ENCODE measurements at regions not wholly inside any gene's neighbourhood (a gene's known extent, or its start where the extent isn't known, plus 50 kb on each side); places are given as distances from the start of the nearest gene placed in this dataset.

DNA sequence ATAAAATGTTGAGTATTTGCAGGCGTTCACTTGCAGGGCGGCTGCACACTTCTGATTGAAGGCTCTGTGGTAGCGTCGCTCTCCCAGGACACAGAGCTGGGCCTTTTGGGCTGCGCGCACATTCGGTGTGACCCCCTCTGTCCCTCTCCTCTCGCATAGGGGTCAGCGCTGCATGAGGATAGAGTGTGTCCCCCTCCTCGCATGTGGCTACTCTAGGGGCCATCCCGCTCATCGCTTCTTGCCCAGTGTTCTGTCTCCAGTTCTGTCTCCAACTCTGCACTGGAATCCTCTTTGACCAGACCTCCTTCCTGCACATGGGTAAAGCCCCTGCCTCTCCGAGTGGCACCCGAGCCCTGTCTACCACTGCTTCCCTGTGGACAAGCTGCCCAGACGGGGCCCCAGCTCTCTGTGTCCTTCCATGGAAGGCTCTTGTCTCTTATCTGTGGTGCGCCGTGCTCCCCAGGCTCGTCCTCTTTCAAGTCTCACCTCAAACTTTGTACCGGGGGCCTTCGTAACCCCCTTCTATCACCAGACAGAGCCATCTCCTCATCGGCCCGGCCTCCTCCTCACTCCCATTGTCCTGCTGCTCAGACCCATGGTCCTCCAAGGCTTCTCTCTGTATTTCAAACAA is 278.0 kb upstream of the HDAC4 start:
- H3K27me3 ChIP-seq (replicated peaks in 1 of 2; ENCODE audit: control insufficient read depth in 2 of 2, insufficient read depth in 2 of 2, low read length in 1 of 2), result no peaks in the 10 kb centered on the region; a peak in 1 of 4 replicates
- H3K27ac ChIP-seq (ENCODE audit: control insufficient read depth, insufficient read depth), result no peak overlapping the region
- intact Hi-C loops (cut with micrococcal nuclease; ENCODE audit: unreplicated experiment), result no loop called here
- H3K9me3 ChIP-seq (replicated peaks; ENCODE audit: control insufficient read depth, insufficient read depth, low read length), result no peaks in the 10 kb centered on the region
- no peak overlapping the region for H3K9ac ChIP-seq (ENCODE audit: control insufficient read depth, insufficient read depth, low read length)
- CTCF ChIA-PET, result no interaction called here
- ATAC-seq (no peak), DNase-seq (ENCODE audit: low read depth, low spot score) (no peak), FAIRE-seq (no peak)
- H2AFZ ChIP-seq (ENCODE audit: control insufficient read depth, low read depth, low read length), result no peak overlapping the region
- H3K4me1 ChIP-seq (ENCODE audit: control insufficient read depth, insufficient read depth, low read length), result no peaks in the 10 kb centered on the region
- 50% methylated on average over 20 of the region's 22 CpGs for WGBS (ENCODE audit: insufficient coverage, insufficient replicate concordance, low lambda C conversion rate, missing lambda C conversion rate)
- SMC1A ChIA-PET (ENCODE audit: uncharacterized antibody, unreplicated experiment), result no interaction called here
- no peak overlapping the region for H3K4me3 ChIP-seq
- no peak overlapping the region for H3K4me2 ChIP-seq (ENCODE audit: control insufficient read depth, insufficient read depth)
- RAD21 ChIA-PET (ENCODE audit: unreplicated experiment), result no interaction called here
- no peaks in the 10 kb centered on the region for H4K20me1 ChIP-seq (ENCODE audit: control insufficient read depth, insufficient read depth)
- TF ChIP-seq, protein P1, sequence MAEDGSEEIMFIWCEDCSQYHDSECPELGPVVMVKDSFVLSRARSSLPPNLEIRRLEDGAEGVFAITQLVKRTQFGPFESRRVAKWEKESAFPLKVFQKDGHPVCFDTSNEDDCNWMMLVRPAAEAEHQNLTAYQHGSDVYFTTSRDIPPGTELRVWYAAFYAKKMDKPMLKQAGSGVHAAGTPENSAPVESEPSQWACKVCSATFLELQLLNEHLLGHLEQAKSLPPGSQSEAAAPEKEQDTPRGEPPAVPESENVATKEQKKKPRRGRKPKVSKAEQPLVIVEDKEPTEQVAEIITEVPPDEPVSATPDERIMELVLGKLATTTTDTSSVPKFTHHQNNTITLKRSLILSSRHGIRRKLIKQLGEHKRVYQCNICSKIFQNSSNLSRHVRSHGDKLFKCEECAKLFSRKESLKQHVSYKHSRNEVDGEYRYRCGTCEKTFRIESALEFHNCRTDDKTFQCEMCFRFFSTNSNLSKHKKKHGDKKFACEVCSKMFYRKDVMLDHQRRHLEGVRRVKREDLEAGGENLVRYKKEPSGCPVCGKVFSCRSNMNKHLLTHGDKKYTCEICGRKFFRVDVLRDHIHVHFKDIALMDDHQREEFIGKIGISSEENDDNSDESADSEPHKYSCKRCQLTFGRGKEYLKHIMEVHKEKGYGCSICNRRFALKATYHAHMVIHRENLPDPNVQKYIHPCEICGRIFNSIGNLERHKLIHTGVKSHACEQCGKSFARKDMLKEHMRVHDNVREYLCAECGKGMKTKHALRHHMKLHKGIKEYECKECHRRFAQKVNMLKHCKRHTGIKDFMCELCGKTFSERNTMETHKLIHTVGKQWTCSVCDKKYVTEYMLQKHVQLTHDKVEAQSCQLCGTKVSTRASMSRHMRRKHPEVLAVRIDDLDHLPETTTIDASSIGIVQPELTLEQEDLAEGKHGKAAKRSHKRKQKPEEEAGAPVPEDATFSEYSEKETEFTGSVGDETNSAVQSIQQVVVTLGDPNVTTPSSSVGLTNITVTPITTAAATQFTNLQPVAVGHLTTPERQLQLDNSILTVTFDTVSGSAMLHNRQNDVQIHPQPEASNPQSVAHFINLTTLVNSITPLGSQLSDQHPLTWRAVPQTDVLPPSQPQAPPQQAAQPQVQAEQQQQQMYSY (CRISPR knock-in tag; IDR thresholded peaks at IDR 0.05), result no peak
- no peak for TF ChIP-seq ZNF622 (IDR thresholded peaks at IDR 0.05)
- H3K36me3 ChIP-seq (ENCODE audit: control insufficient read depth in 2 of 2, insufficient read depth in 2 of 2, low read length in 1 of 2), result no peaks in the 10 kb centered on the region
- POLR2A ChIA-PET, result no interaction called here
- BruUV-seq (replicated peaks), result no TSS peak
- H3K79me2 ChIP-seq (ENCODE audit: control insufficient read depth, insufficient read depth, low read length), result no peaks in the 10 kb centered on the region
- in situ Hi-C loops (cut with MboI), result no loop called here

DNA sequence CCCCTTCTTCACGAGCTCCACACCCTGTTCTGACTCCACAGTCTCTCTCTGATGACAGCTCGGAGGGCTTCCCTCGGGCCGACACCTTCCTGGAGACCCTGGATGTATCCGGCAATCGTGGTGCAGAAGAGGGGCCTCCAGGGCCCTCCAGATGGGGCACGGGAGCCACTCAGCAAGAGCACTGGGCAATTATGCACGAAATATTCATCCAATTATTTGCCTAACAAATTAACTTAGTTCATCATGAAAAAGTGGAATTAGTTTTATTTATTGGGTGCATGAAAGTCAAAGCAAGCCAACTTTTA is 277.3 kb upstream of the HDAC4 start:
- in situ Hi-C loops (cut with MboI) (no loop called here), intact Hi-C loops (cut with micrococcal nuclease; ENCODE audit: unreplicated experiment) (no loop called here)
- Histone ChIP-seq H2AFZ (ENCODE audit: control insufficient read depth, low read depth, low read length) (no peak overlapping the region), H3K4me1 (ENCODE audit: control insufficient read depth, insufficient read depth, low read length) (no peaks in the 10 kb centered on the region), H3K27ac (ENCODE audit: control insufficient read depth, insufficient read depth) (no peak overlapping the region), H3K36me3 (ENCODE audit: control insufficient read depth in 2 of 2, insufficient read depth in 2 of 2, low read length in 1 of 2) (no peaks in the 10 kb centered on the region), H3K4me3 (no peak overlapping the region), H3K27me3 (replicated peaks in 1 of 2; ENCODE audit: control insufficient read depth in 2 of 2, insufficient read depth in 2 of 2, low read length in 1 of 2) (no peaks in the 10 kb centered on the region; a peak in 1 of 4 replicates), H3K79me2 (ENCODE audit: control insufficient read depth, insufficient read depth, low read length) (no peaks in the 10 kb centered on the region), H4K20me1 (ENCODE audit: control insufficient read depth, insufficient read depth) (no peaks in the 10 kb centered on the region), H3K9ac (ENCODE audit: control insufficient read depth, insufficient read depth, low read length) (no peak overlapping the region), H3K9me3 (replicated peaks; ENCODE audit: control insufficient read depth, insufficient read depth, low read length) (no peaks in the 10 kb centered on the region), H3K4me2 (ENCODE audit: control insufficient read depth, insufficient read depth) (no peak overlapping the region)
- BruUV-seq (replicated peaks), result no TSS peak
- FAIRE-seq (no peak), ATAC-seq (no peak), DNase-seq (ENCODE audit: low read depth, low spot score) (no peak)
- ChIA-PET CTCF (no interaction called here), RAD21 (ENCODE audit: unreplicated experiment) (no interaction called here), POLR2A (no interaction called here), SMC1A (ENCODE audit: uncharacterized antibody, unreplicated experiment) (no interaction called here)
- 21% methylated on average over 8 of the region's 8 CpGs for WGBS (ENCODE audit: insufficient coverage, insufficient replicate concordance, low lambda C conversion rate, missing lambda C conversion rate)
- TF ChIP-seq SP1 (IDR thresholded peaks at IDR 0.05; ENCODE audit: low read depth, low read length) (no peak), CHD2 (IDR thresholded peaks at IDR 0.05; ENCODE audit: borderline replicate concordance, low read depth, low read length) (no peak), NFYB (IDR thresholded peaks at IDR 0.05; ENCODE audit: insufficient read depth, low read depth, low read length) (no peak), ZNF24 (IDR thresholded peaks at IDR 0.05) (no peak), IKZF2 (IDR thresholded peaks at IDR 0.05) (no peak), JUNB (IDR thresholded peaks at IDR 0.05) (no peak), CREB1 (IDR thresholded peaks at IDR 0.05; ENCODE audit: low read depth) (no peak)
- TF ChIP-seq, protein P2, sequence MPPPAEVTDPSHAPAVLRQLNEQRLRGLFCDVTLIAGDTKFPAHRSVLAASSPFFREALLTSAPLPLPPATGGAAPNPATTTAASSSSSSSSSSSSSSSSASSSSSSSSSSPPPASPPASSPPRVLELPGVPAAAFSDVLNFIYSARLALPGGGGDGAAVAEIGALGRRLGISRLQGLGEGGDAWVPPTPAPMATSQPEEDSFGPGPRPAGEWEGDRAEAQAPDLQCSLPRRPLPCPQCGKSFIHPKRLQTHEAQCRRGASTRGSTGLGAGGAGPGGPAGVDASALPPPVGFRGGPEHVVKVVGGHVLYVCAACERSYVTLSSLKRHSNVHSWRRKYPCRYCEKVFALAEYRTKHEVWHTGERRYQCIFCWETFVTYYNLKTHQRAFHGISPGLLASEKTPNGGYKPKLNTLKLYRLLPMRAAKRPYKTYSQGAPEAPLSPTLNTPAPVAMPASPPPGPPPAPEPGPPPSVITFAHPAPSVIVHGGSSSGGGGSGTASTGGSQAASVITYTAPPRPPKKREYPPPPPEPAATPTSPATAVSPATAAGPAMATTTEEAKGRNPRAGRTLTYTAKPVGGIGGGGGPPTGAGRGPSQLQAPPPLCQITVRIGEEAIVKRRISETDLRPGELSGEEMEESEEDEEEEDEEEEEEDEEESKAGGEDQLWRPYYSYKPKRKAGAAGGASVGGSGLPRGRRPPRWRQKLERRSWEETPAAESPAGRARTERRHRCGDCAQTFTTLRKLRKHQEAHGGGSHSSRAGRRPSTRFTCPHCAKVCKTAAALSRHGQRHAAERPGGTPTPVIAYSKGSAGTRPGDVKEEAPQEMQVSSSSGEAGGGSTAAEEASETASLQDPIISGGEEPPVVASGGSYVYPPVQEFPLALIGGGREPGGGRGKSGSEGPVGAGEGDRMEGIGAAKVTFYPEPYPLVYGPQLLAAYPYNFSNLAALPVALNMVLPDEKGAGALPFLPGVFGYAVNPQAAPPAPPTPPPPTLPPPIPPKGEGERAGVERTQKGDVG (CRISPR knock-in tag; IDR thresholded peaks at IDR 0.05), result no peak
- TF ChIP-seq, protein P3, sequence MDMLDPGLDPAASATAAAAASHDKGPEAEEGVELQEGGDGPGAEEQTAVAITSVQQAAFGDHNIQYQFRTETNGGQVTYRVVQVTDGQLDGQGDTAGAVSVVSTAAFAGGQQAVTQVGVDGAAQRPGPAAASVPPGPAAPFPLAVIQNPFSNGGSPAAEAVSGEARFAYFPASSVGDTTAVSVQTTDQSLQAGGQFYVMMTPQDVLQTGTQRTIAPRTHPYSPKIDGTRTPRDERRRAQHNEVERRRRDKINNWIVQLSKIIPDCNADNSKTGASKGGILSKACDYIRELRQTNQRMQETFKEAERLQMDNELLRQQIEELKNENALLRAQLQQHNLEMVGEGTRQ (IDR thresholded peaks at IDR 0.05; ENCODE audit: borderline replicate concordance, low read depth, low read length), result no peak

All from GM12878 (cell line).